GM19438 (cell line): ENCODE measurements at regions not wholly inside any gene's neighbourhood (a gene's known extent, or its start where the extent isn't known, plus 50 kb on each side); places are given as distances from the start of the nearest gene placed in this dataset.

Experiments
- ATAC-seq: cut with Tn5 transposase; IDR thresholded peaks from one replicate; pipeline ENCODE4 v1.9.1; 2021; ENCODE audit warnings: low read depth; ENCODE audit not compliant: unreplicated experiment

GRCh38 chr4:144557404-144557803 lies 88.6 kb upstream of the HHIP start:
- no peak for ATAC-seq

- no peak for ATAC-seq
Observed at GRCh38 chr4:144562019-144562705, 83.8 kb upstream of the HHIP start.

- no peak for ATAC-seq
Observed at GRCh38 chr4:144564358-144564757, 81.6 kb upstream of the HHIP start.

- ATAC-seq, result no peak
Observed at GRCh38 chr4:144565527-144566195, 80.3 kb upstream of the HHIP start.

- no peak for ATAC-seq
Observed at GRCh38 chr4:144572660-144573059, 73.3 kb upstream of the HHIP start.

GRCh38 chr4:144574000-144574399 lies 72.0 kb upstream of the HHIP start:
- no peak for ATAC-seq

- ATAC-seq, result no peak
Observed at GRCh38 chr4:144574509-144574908, 71.4 kb upstream of the HHIP start.

GRCh38 chr4:144575181-144575580 lies 70.8 kb upstream of the HHIP start:
- ATAC-seq, result no peak

GRCh38 chr4:144578681-144579080 lies 67.3 kb upstream of the HHIP start:
- ATAC-seq, result no peak

- no peak for ATAC-seq
Observed at GRCh38 chr4:144579411-144580030, 66.4 kb upstream of the HHIP start.

- ATAC-seq, result no peak
Observed at GRCh38 chr4:144580430-144580829, 65.5 kb upstream of the HHIP start.

- no peak for ATAC-seq
Observed at GRCh38 chr4:144582105-144582850, 63.7 kb upstream of the HHIP start.

GRCh38 chr4:144582975-144583374 lies 63.0 kb upstream of the HHIP start:
- no peak for ATAC-seq

GRCh38 chr4:144583658-144584057 lies 62.3 kb upstream of the HHIP start:
- no peak for ATAC-seq

- no peak for ATAC-seq
Observed at GRCh38 chr4:144584428-144584827, 61.5 kb upstream of the HHIP start.

GRCh38 chr4:144589512-144589911 lies 56.4 kb upstream of the HHIP start:
- no peak for ATAC-seq

GRCh38 chr4:144590020-144590419 lies 55.9 kb upstream of the HHIP start:
- ATAC-seq, result no peak

- ATAC-seq, result no peak
Observed at GRCh38 chr4:144591401-144591800, 54.6 kb upstream of the HHIP start.

- no peak for ATAC-seq
Observed at GRCh38 chr4:144592264-144592663, 53.7 kb upstream of the HHIP start.

- ATAC-seq, result no peak
Observed at GRCh38 chr4:144594471-144594986, 51.4 kb upstream of the HHIP start.

- ATAC-seq, result no peak
Observed at GRCh38 chr4:144595681-144596080, 50.3 kb upstream of the HHIP start.
